Activated B cell treated with CpG ODN at 0.5 μM for 24 hours (primary cell): ENCODE measurements at regions not wholly inside any gene's neighbourhood (a gene's known extent, or its start where the extent isn't known, plus 50 kb on each side); places are given as distances from the start of the nearest gene placed in this dataset.

Experiments used
- ATAC-seq: fragments of 200-7000 bp; cut with Tn5 transposase; one replicate; pipeline ENCODE4 v1.10.0; 2021; ENCODE audit warnings: low read depth, mild to moderate bottlenecking, moderate library complexity
- CTCF ChIA-PET: fragments of 350-600 bp; sonication (Branson Sonifier 250); formaldehyde crosslinking; loops from one replicate; lab custom pipeline; 2021; ENCODE audit warnings: antibody characterized with exemption; lab: Charles Lee
- POLR2A ChIA-PET: fragments of 350-600 bp; sonication (Branson Sonifier 250); formaldehyde crosslinking; loops from one replicate; lab custom pipeline; 2021; ENCODE audit warnings: antibody characterized with exemption; lab: Charles Lee
- DNase-seq: peaks from one replicate; pipeline ENCODE4 v3.0.0; 2022
- H3K27ac Mint-ChIP-seq: one replicate; pipeline ENCODE4 v1.8.0; 2020; ENCODE audit warnings: mixed read lengths
- H3K27me3 Mint-ChIP-seq: one replicate; pipeline ENCODE4 v1.8.0; 2021; ENCODE audit warnings: mixed read lengths
- H3K36me3 Mint-ChIP-seq: one replicate; pipeline ENCODE4 v1.8.0; 2021; ENCODE audit warnings: low read depth, mixed read lengths
- H3K4me1 Mint-ChIP-seq: one replicate; pipeline ENCODE4 v1.8.0; 2021; ENCODE audit warnings: mixed read lengths
- H3K4me3 Mint-ChIP-seq: one replicate; pipeline ENCODE4 v1.8.0; 2020; ENCODE audit warnings: mild to moderate bottlenecking, mixed read lengths
- H3K9me3 Mint-ChIP-seq: one replicate; pipeline ENCODE4 v1.8.0; 2020; ENCODE audit warnings: mixed read lengths
- intact Hi-C: fragments of 100-400 bp; cut with micrococcal nuclease; formaldehyde crosslinking; loops from one replicate; pipeline ENCODE4 v1.15.1; 2024
- TF ChIP-seq, protein P1 (sequence below): fragments of 200-600 bp; IDR thresholded peaks from one replicate; pipeline ENCODE4 v1.8.0; 2022; ENCODE audit warnings: antibody characterized with exemption, mild to moderate bottlenecking

DNA sequence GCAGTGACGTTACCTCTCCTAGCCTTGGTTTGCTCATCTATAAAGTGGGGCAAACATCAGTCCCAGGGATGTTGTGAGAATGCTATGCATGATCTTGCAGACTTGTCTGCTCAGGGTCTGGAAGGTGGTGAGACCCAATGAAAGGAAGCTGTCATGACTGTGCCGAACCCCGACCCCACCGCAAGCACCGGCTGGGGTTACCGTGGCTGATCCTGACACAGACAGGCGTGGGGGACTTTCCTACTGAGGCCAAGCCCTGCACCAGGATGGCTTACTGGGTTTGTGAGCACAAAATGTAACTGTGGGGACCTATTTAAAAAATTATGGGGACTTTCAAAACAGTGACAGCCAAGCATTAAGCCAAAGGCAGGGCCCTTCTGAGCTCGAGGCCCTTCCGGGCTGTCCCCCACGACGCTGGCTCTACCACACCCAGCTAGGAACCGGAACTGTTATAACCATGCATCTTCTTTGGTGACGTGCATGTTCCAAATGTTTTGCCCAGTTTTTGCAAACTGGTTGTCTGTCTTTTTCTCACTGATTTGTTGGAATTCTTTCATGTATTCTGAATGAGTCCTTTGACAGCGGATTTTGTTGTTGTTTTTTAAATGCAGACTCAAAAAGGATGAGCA lies 76.6 kb upstream of the PMEPA1 start:
- Mint-ChIP-seq H3K4me1 (no peaks in the 10 kb centered on the region), H3K27ac (no peak overlapping the region), H3K4me3 (no peak overlapping the region), H3K9me3 (no peaks in the 10 kb centered on the region), H3K36me3 (no peaks in the 10 kb centered on the region), H3K27me3 (peaks cover 8% of the 10 kb centered on the region)
- CTCF ChIA-PET = no interaction called here
- no peak for DNase-seq
- TF ChIP-seq, protein P1, sequence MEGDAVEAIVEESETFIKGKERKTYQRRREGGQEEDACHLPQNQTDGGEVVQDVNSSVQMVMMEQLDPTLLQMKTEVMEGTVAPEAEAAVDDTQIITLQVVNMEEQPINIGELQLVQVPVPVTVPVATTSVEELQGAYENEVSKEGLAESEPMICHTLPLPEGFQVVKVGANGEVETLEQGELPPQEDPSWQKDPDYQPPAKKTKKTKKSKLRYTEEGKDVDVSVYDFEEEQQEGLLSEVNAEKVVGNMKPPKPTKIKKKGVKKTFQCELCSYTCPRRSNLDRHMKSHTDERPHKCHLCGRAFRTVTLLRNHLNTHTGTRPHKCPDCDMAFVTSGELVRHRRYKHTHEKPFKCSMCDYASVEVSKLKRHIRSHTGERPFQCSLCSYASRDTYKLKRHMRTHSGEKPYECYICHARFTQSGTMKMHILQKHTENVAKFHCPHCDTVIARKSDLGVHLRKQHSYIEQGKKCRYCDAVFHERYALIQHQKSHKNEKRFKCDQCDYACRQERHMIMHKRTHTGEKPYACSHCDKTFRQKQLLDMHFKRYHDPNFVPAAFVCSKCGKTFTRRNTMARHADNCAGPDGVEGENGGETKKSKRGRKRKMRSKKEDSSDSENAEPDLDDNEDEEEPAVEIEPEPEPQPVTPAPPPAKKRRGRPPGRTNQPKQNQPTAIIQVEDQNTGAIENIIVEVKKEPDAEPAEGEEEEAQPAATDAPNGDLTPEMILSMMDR = no peak
- no peak for ATAC-seq
- intact Hi-C loops = no loop called here
- POLR2A ChIA-PET = no interaction called here

DNA sequence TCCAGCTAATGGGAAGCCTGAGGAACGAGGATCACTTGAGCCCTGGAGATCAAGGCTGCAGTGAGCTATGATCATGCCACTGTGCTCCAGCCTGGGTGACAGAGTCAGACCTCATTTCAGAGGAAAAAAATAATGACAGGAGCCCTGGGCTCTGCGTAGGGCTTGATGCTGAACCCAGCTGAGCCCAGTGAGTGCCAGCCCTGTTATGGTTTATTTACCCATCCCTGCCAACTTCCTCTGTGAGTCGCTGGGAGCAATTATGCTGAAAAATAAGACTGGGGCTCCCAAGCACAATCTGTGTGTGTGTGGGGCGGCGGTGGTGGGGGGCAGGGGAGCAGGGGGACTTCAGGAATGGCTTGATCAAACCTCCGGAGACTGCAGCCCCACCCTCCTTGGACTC lies 75.9 kb upstream of the PMEPA1 start:
- Mint-ChIP-seq H3K4me1 (no peaks in the 10 kb centered on the region), H3K9me3 (no peaks in the 10 kb centered on the region), H3K4me3 (no peak overlapping the region), H3K27me3 (peaks cover 11% of the 10 kb centered on the region), H3K36me3 (no peaks in the 10 kb centered on the region), H3K27ac (no peak overlapping the region)
- intact Hi-C loops = no loop called here
- ATAC-seq (no peak), DNase-seq (no peak)
- CTCF ChIA-PET = no interaction called here
- TF ChIP-seq, protein P1 = no peak
- POLR2A ChIA-PET = no interaction called here

DNA sequence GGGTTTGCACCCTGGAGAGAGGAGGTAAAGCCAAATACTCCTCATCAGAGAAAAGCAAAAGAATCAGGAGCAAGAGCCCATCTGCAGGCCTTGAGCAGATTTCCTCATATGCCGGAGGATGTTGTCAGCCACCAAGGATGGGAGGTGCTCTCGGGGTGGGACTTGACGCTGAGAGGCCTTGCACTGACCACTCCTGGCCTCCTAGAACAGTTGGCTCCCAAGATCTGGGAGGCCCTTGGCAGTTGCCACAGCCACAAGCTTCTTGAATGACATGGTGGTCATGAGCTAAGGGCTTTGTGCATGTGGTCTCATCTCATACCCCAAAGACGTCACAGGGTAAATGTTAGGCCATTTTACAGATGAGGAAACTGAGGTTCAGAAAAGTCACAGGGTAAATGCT lies 75.2 kb upstream of the PMEPA1 start:
- ATAC-seq (no peak), DNase-seq (no peak)
- intact Hi-C loops = no loop called here
- Mint-ChIP-seq H3K4me1 (no peaks in the 10 kb centered on the region), H3K36me3 (no peaks in the 10 kb centered on the region), H3K9me3 (no peaks in the 10 kb centered on the region), H3K27ac (no peak overlapping the region), H3K27me3 (peaks cover 16% of the 10 kb centered on the region), H3K4me3 (no peak overlapping the region)
- POLR2A ChIA-PET = no interaction called here
- TF ChIP-seq, protein P1 = no peak
- CTCF ChIA-PET = no interaction called here

DNA sequence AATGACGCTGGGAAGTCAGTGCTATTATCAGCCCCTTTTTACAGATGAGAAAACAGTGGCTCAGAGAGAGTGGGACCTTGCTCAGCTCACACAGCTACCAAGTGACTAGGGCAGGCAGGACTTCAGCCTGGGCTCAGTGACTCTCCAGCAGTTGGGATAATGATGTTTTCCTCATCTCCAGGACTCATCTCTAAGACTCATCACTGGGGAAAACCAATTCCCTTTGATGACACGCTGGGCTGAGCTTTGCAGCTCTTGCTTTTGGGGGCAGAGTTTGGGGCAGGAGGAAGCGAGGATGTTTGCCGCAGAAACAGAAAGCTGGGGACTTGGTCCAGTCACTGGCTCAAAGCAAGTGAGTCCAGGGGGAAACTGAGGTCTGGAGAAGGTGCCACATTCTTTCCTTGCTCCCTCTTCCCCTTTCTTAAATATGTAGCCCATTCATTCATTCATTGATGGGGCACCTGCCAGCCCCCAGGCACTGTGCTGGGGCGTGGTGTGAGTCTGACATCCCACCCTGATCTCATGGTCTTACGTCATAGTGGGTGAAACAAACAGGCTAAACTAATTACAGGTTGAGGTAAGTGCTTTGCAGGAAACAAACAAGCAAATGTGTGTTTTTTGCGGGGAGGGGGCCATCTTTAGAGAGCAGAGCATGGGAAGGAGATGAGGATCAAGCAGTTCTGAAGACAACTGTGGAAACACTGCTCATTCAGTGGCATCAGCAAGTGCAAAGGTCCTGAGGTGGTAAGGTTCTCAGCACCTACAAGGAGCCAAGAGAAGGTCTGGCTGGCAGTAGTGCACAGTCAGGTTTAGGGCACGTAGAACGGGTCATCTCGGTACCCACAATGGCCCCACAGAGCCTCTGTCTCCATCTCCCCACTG lies 74.4 kb upstream of the PMEPA1 start:
- CTCF ChIA-PET = no interaction called here
- Mint-ChIP-seq H3K36me3 (no peaks in the 10 kb centered on the region), H3K27me3 (peaks cover 16% of the 10 kb centered on the region), H3K4me3 (no peak overlapping the region), H3K9me3 (no peaks in the 10 kb centered on the region), H3K27ac (no peak overlapping the region), H3K4me1 (no peaks in the 10 kb centered on the region)
- DNase-seq (no peak), ATAC-seq (no peak)
- TF ChIP-seq, protein P1 = no peak
- POLR2A ChIA-PET = no interaction called here
- intact Hi-C loops = no loop called here

DNA sequence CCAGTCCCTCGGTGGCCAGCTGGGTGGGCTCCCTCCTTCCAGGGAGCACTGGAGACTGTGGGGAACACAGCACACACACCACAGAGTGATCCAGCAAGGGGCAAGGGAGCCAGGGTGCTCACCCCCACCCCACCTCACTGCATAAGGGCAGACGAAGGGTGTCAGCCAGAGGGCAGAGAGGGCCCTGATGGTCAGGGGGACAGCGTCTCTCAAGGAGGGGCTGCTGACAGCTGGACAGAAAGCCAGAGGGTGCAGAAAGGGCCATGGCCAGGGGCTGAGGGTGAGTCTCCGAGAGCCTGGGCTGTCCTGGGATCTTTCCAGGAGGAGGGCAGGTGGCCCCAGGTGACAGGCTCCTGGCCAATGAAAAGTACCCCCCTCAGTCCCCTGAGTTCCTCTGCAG lies 73.4 kb upstream of the PMEPA1 start:
- POLR2A ChIA-PET = no interaction called here
- DNase-seq = no peak
- TF ChIP-seq, protein P1 = no peak
- CTCF ChIA-PET = no interaction called here
- Mint-ChIP-seq H3K27ac (no peak overlapping the region), H3K4me1 (no peaks in the 10 kb centered on the region), H3K27me3 (peaks cover 16% of the 10 kb centered on the region), H3K36me3 (no peaks in the 10 kb centered on the region), H3K4me3 (no peak overlapping the region), H3K9me3 (no peaks in the 10 kb centered on the region)
- no peak for ATAC-seq
- intact Hi-C loops = no loop called here
